Activated naive CD8-positive, alpha-beta T cell treated with anti-CD3 and anti-CD28 coated beads, Interleukin-2, amount 50 U/mL, for 24 hours (primary cell): ENCODE measurements at regions not wholly inside any gene's neighbourhood (a gene's known extent, or its start where the extent isn't known, plus 50 kb on each side); places are given as distances from the start of the nearest gene placed in this dataset.

ENCODE experiments used
- ATAC-seq: fragments of 150-1000 bp; cut with Tn5 transposase; one replicate; pipeline ENCODE4 v1.10.0; 2021
- DNase-seq: peaks from one replicate; pipeline ENCODE4 v3.0.0; 2021
- H3K27ac Mint-ChIP-seq: one replicate; pipeline ENCODE4 v1.8.0; 2021; ENCODE audit warnings: mild to moderate bottlenecking, mixed read lengths
- H3K27me3 Mint-ChIP-seq: one replicate; pipeline ENCODE4 v1.8.0; 2021; ENCODE audit warnings: mixed read lengths
- H3K36me3 Mint-ChIP-seq: one replicate; pipeline ENCODE4 v1.8.0; 2021; ENCODE audit warnings: low read depth, mixed read lengths
- H3K4me1 Mint-ChIP-seq: one replicate; pipeline ENCODE4 v1.8.0; 2021; ENCODE audit warnings: mixed read lengths
- H3K4me3 Mint-ChIP-seq: one replicate; pipeline ENCODE4 v1.8.0; 2021; ENCODE audit warnings: mild to moderate bottlenecking, moderate library complexity, mixed read lengths
- H3K9me3 Mint-ChIP-seq: one replicate; pipeline ENCODE4 v1.8.0; 2021; ENCODE audit warnings: mixed read lengths

DNA sequence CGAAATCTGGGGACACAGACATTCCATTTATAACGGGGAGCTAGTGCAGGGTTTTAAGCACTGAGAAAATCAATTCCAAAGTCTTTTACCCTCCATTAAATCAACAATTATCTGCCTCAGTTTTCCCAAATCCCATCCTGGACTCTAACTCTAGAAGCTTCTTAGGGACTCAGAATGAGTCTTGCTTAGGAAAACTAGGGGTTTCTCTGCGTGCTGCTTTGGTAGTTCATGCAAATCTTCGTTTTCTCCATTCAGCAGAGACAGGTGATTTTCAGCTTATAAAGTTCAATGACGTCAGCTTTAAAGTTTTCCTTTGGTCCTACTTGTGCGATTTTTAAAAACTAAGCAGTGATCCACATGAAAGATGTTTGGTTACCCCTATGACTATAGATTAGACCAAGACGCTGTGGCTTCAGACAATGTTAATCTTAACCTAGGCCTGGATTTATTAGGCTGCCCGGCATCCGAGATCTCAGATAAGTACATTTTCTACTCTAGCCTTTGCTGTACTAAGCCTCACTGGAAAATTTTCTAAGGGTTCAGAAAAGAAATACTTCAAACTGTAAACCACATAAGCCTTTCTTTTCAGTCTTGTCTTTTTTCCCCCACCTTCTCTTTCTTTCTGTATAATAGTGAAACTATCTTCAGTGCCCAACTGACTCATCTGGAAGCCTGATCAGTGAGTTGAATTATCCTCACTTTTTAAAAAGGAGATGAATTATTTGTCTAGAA lies 121.4 kb upstream of the GATB start:
- Mint-ChIP-seq H3K4me1 (peaks cover 45% of the 10 kb centered on the region), H3K36me3 (no peaks in the 10 kb centered on the region), H3K27me3 (no peaks in the 10 kb centered on the region), H3K9me3 (no peaks in the 10 kb centered on the region), H3K27ac (peak overlapping the region; percentile 93), H3K4me3 (peak overlapping the region; percentile 22)
- ATAC-seq: peak; percentile 85
- no peak for DNase-seq

DNA sequence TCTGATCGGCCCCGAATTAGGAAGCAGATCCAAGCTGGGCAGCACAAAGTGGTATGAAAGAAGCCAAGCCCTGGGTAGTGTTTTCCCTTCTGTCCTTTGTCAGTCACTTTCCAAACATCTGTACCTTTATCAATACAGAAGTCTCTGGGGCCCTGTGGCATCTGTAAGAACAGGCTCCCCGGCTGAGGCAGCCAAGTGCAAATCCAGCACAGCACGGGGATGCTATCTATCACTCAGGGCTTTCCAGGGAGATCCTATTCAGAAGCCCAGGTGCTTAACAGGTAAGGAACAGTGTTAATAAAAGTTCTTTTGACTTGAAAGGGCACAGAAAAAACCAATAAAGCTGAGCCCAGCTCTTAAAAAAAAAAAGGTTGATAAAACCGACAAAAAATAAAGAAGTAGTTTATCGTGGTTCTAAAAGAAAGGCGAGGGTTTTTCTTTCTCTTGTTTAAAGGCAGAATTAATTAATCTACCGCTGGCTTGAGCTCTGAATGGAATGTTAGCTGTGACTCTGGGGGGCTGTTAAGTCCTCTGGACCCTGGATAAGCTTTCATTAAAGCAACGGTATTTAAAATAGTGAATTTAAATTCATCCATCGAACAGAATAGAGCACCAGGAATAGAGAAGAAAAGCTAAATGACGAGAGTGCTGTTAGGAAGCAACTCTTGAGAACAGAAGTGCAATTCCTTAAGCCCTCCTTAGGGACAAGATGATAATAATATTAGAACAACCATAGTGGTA lies 119.1 kb upstream of the GATB start:
- DNase-seq (no peak), ATAC-seq (no peak)
- H3K27ac Mint-ChIP-seq: no peak overlapping the region
- no peaks in the 10 kb centered on the region for H3K36me3 Mint-ChIP-seq
- no peaks in the 10 kb centered on the region for H3K9me3 Mint-ChIP-seq
- H3K4me1 Mint-ChIP-seq: peaks cover 49% of the 10 kb centered on the region
- no peaks in the 10 kb centered on the region for H3K27me3 Mint-ChIP-seq
- no peak overlapping the region for H3K4me3 Mint-ChIP-seq

- Mint-ChIP-seq H3K27ac (no peak overlapping the region), H3K27me3 (no peaks in the 10 kb centered on the region), H3K4me3 (no peak overlapping the region), H3K9me3 (no peaks in the 10 kb centered on the region), H3K36me3 (no peaks in the 10 kb centered on the region), H3K4me1 (peaks cover 16% of the 10 kb centered on the region)
- no peak for DNase-seq
- ATAC-seq: no peak
These were observed 115.7 kb upstream of the GATB start for GRCh38 chr4:151876381-151876988.

DNA sequence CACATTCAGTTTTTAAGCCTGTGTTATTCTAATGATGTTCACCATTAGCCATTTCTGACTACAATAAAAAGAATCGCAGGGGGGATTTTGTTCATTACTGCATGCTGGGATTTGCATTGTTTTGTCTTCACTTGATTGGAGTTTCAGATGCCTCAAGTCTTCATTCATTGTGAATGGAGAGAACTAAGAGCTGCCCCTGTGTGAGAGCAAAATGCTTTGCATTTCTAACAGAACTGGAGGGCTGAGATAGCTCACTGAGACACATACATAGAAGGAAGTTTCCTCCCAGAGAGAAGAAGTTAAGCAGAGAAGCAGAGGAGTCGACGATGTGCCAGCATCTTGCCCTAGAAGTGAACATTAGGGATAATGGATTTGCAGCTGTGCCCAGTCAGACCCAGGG lies 113.5 kb upstream of the GATB start:
- H3K27me3 Mint-ChIP-seq: no peaks in the 10 kb centered on the region

GRCh38 chr4:151866592-151866918 lies 105.7 kb upstream of the GATB start:
- no peak overlapping the region for H3K27ac Mint-ChIP-seq
- H3K9me3 Mint-ChIP-seq: peaks cover 6% of the 10 kb centered on the region
- no peak for ATAC-seq
- H3K36me3 Mint-ChIP-seq: no peaks in the 10 kb centered on the region
- no peak overlapping the region for H3K4me3 Mint-ChIP-seq
- DNase-seq: no peak
- no peaks in the 10 kb centered on the region for H3K27me3 Mint-ChIP-seq
- peaks cover 7% of the 10 kb centered on the region for H3K4me1 Mint-ChIP-seq

More for the DNA sequence above, 113.5 kb upstream of the GATB start:
- Mint-ChIP-seq H3K9me3 (no peaks in the 10 kb centered on the region), H3K4me3 (no peak overlapping the region), H3K4me1 (peaks cover 7% of the 10 kb centered on the region), H3K27ac (no peak overlapping the region), H3K36me3 (no peaks in the 10 kb centered on the region)
- ATAC-seq: no peak
- DNase-seq: no peak

DNA sequence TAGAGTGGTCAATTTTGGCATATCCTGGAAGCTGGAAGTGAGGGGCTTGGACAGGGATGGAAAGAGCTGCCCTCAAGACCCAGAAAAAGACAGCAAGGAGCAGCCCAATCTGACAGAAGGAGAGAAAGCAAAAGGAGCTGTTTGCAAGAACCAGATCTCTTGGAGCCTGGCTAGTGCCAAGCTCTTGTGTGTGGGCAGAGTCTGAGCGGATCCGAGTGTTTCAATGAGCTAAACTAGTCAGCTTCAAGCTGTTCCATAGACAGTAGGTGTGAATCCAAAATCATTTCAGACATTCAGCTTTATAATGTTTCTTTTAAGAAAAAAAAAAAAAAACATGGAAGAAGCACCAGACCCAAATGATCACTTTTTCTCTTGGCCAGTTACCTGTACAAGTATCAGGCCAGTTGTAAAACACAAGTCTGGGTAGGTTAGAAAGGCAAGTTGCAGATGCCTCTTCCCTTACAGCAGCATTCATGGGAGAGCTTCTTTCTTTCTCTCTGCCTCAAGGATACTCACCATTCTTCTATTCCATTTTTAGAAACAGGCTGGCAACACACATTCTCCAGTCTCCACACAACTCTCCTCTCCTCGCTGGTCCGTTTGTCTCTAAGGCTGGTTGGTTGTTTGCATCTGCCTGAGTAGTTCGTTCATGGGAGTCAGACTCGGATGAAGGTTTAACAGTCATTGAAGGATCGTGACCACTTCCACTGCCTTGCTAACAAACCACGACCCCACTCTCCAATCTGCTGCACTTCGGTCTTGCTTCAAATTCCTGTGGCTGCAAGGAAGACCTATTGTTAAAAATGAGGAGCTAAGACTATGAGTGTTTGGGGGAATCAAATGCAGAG lies 105.2 kb upstream of the GATB start:
- no peaks in the 10 kb centered on the region for H3K27me3 Mint-ChIP-seq
- H3K36me3 Mint-ChIP-seq: no peaks in the 10 kb centered on the region
- H3K27ac Mint-ChIP-seq: no peak overlapping the region
- H3K4me1 Mint-ChIP-seq: peaks cover 7% of the 10 kb centered on the region
- ATAC-seq (no peak), DNase-seq (no peak)
- H3K4me3 Mint-ChIP-seq: no peak overlapping the region
- peaks cover 6% of the 10 kb centered on the region for H3K9me3 Mint-ChIP-seq

GRCh38 chr4:151865312-151865711 lies 104.5 kb upstream of the GATB start:
- ATAC-seq: no peak
- Mint-ChIP-seq H3K27ac (no peak overlapping the region), H3K4me1 (peaks cover 7% of the 10 kb centered on the region), H3K4me3 (no peak overlapping the region), H3K9me3 (peaks cover 6% of the 10 kb centered on the region), H3K36me3 (no peaks in the 10 kb centered on the region), H3K27me3 (no peaks in the 10 kb centered on the region)
- no peak for DNase-seq

GRCh38 chr4:151864068-151864467 lies 103.3 kb upstream of the GATB start:
- peaks cover 6% of the 10 kb centered on the region for H3K9me3 Mint-ChIP-seq
- H3K4me3 Mint-ChIP-seq: no peak overlapping the region
- H3K36me3 Mint-ChIP-seq: no peaks in the 10 kb centered on the region
- ATAC-seq (no peak), DNase-seq (no peak)
- H3K27ac Mint-ChIP-seq: no peak overlapping the region
- H3K27me3 Mint-ChIP-seq: no peaks in the 10 kb centered on the region
- H3K4me1 Mint-ChIP-seq: peaks cover 7% of the 10 kb centered on the region

DNA sequence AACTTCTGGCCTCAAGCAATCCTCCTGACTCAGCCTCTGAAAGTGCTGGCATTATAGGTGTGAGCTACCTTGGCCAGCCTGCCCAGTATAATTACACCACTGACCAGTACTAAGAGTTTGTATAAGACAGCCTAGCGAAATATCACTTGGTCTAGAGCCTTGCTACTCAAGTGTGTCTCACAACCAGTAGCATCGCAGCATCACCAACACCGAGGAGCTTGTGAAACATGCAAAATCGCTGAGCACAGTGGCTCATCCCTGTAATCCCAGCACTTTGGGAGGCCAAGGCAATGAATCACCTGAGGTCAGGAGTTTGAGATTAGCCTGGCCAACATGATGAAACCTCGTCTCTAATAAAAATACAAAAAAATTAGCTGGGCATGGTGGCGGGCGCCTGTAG lies 102.0 kb upstream of the GATB start:
- DNase-seq: no peak
- no peak for ATAC-seq
- Mint-ChIP-seq H3K4me1 (peaks cover 7% of the 10 kb centered on the region), H3K9me3 (peaks cover 2% of the 10 kb centered on the region), H3K4me3 (no peak overlapping the region), H3K36me3 (no peaks in the 10 kb centered on the region), H3K27ac (no peak overlapping the region), H3K27me3 (no peaks in the 10 kb centered on the region)

DNA sequence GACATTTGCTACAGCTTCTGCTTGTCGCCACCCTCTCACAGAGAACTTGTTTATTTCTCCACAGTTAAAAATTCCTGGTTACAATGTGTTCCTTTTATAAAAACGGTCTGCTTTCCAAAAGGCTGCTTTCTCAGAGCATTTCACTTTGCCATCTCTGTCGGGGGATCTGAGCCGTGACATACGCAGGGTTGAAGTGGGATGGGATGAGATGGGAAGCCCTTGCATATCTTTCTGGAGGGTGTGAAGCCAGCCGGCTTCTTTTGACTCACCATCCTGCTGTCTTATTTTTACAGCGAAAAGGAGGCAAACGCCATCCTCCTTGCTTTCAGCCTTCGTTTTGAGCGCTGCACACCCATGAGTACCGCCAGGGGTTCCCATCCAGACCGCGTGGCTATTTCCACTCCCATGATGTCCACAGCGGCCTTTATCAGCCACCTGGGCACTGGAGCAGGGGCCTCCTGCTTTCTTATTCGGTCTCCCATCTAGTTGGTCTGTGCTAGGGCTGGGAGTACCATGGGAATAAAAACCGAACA lies 99.8 kb upstream of the GATB start:
- Mint-ChIP-seq H3K36me3 (no peaks in the 10 kb centered on the region), H3K9me3 (no peaks in the 10 kb centered on the region), H3K4me3 (no peak overlapping the region), H3K27me3 (no peaks in the 10 kb centered on the region), H3K27ac (no peak overlapping the region), H3K4me1 (peaks cover 3% of the 10 kb centered on the region)
- DNase-seq (no peak), ATAC-seq (no peak)

GRCh38 chr4:151859641-151860040 lies 98.8 kb upstream of the GATB start:
- H3K4me3 Mint-ChIP-seq: no peak overlapping the region
- H3K36me3 Mint-ChIP-seq: no peaks in the 10 kb centered on the region
- no peaks in the 10 kb centered on the region for H3K4me1 Mint-ChIP-seq
- H3K27ac Mint-ChIP-seq: no peak overlapping the region
- no peaks in the 10 kb centered on the region for H3K27me3 Mint-ChIP-seq
- no peak for DNase-seq
- no peak for ATAC-seq
- no peaks in the 10 kb centered on the region for H3K9me3 Mint-ChIP-seq

GRCh38 chr4:151858356-151858755 lies 97.5 kb upstream of the GATB start:
- Mint-ChIP-seq H3K9me3 (no peaks in the 10 kb centered on the region), H3K27ac (no peak overlapping the region), H3K4me1 (no peaks in the 10 kb centered on the region), H3K4me3 (no peak overlapping the region), H3K27me3 (no peaks in the 10 kb centered on the region), H3K36me3 (no peaks in the 10 kb centered on the region)
- no peak for DNase-seq
- ATAC-seq: no peak

DNA sequence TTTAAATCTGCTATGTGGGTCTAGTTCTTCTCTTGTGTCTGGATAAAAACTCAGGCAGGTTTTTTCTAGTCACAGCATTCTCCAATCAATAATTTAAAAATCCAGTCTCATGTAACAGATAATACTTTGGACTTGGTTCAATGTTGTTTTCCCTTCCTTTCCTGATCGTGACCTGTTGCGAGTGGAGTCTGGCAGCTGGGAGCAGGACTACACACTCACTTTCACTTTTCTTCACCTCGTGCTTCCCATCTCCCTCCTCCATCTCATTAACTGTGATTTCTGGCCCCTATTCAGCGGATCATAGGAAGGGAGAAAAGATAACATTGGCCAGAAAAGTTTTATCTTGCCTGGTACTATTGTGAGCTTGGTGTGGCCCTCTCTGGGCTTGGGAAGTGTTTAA lies 96.6 kb upstream of the GATB start:
- Mint-ChIP-seq H3K4me3 (no peak overlapping the region), H3K27me3 (no peaks in the 10 kb centered on the region), H3K36me3 (no peaks in the 10 kb centered on the region), H3K27ac (no peak overlapping the region), H3K9me3 (no peaks in the 10 kb centered on the region), H3K4me1 (no peaks in the 10 kb centered on the region)
- DNase-seq: no peak
- no peak for ATAC-seq

DNA sequence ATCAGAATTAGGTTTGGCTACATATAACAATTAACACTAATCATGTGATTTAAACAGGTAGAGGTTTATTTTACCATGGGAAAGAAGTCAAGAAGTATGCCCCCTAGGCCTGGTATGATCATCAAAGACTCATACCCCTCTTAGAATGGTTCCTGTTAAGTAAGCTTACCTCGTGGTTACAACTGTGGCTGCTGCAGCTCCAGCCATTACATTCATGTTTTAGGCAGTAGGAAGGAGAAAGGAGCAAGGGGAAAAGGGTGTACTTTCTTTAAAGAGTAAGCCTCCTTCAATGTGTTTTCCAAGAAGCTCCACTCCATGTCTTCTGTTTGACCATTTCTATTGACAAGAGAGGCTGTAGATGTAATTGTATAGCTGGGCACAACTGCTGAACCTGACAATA lies 94.9 kb upstream of the GATB start:
- Mint-ChIP-seq H3K27ac (no peak overlapping the region), H3K9me3 (no peaks in the 10 kb centered on the region), H3K4me1 (no peaks in the 10 kb centered on the region), H3K36me3 (no peaks in the 10 kb centered on the region), H3K4me3 (no peak overlapping the region), H3K27me3 (no peaks in the 10 kb centered on the region)
- ATAC-seq (no peak), DNase-seq (no peak)
